ENCODE measurements at regions not wholly inside any gene's neighbourhood (a gene's known extent, or its start where the extent isn't known, plus 50 kb on each side); places are given as distances from the start of the nearest gene placed in this dataset.

- DNase-seq, result no peak
Observed at GRCh38 chr10:131425752-131426533, 114.4 kb upstream of the TCERG1L start.

- DNase-seq, result no peak
Observed at GRCh38 chr10:131426534-131426898, 115.0 kb upstream of the TCERG1L start.

- DNase-seq, result no peak
Observed at GRCh38 chr10:131427281-131427680, 115.8 kb upstream of the TCERG1L start.

- DNase-seq, result no peak
Observed at GRCh38 chr10:131427901-131428300, 116.4 kb upstream of the TCERG1L start.

GRCh38 chr10:131429141-131429540, 117.6 kb upstream of the TCERG1L start:
- no peak for DNase-seq

- no peak for DNase-seq
Observed at GRCh38 chr10:131429942-131430341, 118.4 kb upstream of the TCERG1L start.

- DNase-seq, result no peak
Observed at GRCh38 chr10:131430716-131431412, 119.3 kb upstream of the TCERG1L start.

GRCh38 chr10:131431533-131431932, 120.0 kb upstream of the TCERG1L start:
- no peak for DNase-seq

GRCh38 chr10:131431978-131432690, 120.6 kb upstream of the TCERG1L start:
- DNase-seq, result no peak

GRCh38 chr10:131433568-131433967, 122.0 kb upstream of the TCERG1L start:
- DNase-seq, result no peak

- no peak for DNase-seq
Observed at GRCh38 chr10:131435232-131435631, 123.7 kb upstream of the TCERG1L start.

GRCh38 chr10:131435760-131436457, 124.4 kb upstream of the TCERG1L start:
- DNase-seq, result no peak

GRCh38 chr10:131436458-131436857, 124.9 kb upstream of the TCERG1L start:
- no peak for DNase-seq

- peak; percentile 71 to 84 for DNase-seq
Observed at GRCh38 chr10:131437556-131438475, 126.3 kb upstream of the TCERG1L start.

- DNase-seq, result no peak
Observed at GRCh38 chr10:131438665-131439064, 127.1 kb upstream of the TCERG1L start.

GRCh38 chr10:131439705-131440104, 128.2 kb upstream of the TCERG1L start:
- DNase-seq, result no peak

- DNase-seq, result no peak
Observed at GRCh38 chr10:131440405-131441360, 129.2 kb upstream of the TCERG1L start.

GRCh38 chr10:131442271-131442670, 130.8 kb upstream of the TCERG1L start:
- DNase-seq, result no peak

- DNase-seq, result no peak
Observed at GRCh38 chr10:131444286-131444685, 132.8 kb upstream of the TCERG1L start.

- no peak for DNase-seq
Observed at GRCh38 chr10:131444862-131445461, 133.4 kb upstream of the TCERG1L start.

All from NCI-H526 (cell line).